Glomerular endothelial cell (primary cell): ENCODE measurements at regions not wholly inside any gene's neighbourhood (a gene's known extent, or its start where the extent isn't known, plus 50 kb on each side); places are given as distances from the start of the nearest gene placed in this dataset.
"Not testable (repeated sequence)": the region's sequence is repeated elsewhere in the genome, so short reads cannot be mapped to it uniquely, and the experiment has no call there.

Source experiments
- DNase-seq: peaks from one replicate; pipeline ENCODE4 v3.0.0-alpha.2; 2011; ENCODE audit warnings: low read depth, low spot score; ENCODE audit errors: extremely low read depth

DNA sequence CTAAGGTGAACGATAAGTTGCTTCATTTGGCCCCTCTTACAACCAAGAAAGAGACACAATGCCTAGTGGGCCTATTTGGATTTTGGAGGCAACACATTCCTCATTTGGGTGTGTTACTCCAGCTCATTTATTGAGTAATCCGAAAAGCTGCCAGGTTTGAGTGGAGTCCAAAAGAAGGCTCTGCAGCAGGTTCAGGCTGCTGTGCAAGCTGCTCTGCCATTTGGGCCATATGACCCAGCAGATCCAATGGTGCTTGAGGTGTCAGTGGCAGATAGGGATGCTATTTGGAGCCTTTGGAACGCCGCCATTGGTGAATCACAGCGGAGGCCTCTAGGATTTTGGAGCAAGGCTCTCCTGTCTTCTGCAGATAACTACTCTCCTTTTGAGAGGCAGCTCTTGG is 176.4 kb downstream of the AKR1D1 start:
- not testable (repeated sequence) for DNase-seq

DNA sequence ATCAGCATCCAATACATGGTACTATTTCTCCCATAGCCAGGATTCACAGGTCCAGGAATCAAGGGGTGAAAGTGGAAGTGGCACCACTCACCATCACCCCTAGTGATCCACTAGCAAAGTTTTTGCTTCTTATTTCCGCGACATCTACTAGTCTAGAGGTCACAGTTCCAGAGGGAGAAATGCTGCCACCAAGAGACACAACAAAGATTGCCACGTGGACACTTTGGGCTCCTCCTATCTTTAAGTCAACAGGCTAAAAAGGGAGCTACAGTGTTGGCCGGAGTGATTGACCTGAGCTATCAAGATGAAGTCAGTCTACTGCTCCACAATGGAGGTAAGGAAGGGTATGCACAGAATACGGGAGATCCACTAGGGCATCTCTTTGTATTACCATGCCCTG is 178.2 kb downstream of the AKR1D1 start:
- DNase-seq, result no peak

DNA sequence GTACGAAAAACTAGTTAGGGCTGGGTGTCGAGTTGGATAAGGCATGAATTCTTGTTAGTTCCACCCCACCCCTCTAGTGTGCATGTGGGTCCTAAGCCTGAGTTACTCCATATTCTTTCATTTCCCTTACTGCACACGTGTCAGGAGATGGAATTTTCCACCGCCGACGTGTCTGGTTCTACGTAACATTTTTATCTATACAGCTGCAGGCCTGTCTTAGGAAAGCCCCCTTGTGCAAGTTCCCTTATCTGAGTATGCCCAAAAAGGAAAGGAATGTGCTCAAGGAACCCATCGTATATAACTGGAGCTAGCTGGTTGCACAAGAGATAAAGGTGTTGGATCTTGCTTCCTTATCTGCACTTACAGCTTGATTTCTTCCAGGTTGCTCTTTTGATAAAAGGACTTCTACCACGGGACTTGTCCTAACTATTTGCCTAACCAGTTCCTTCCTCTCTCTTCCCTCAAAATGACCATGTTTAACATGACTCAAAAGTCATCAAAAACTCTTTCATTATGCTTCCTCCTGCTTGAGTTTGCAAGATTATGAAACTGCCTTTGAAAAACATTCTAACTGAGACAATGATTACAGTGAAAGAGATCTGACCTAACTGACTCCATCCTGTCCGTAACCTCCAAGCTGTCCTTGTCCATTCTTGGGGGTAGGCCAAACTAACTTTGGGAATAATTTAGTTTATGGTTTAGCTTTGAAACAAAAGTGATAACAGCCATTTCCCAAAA is 181.4 kb downstream of the AKR1D1 start:
- DNase-seq, result peak; percentile 79

DNA sequence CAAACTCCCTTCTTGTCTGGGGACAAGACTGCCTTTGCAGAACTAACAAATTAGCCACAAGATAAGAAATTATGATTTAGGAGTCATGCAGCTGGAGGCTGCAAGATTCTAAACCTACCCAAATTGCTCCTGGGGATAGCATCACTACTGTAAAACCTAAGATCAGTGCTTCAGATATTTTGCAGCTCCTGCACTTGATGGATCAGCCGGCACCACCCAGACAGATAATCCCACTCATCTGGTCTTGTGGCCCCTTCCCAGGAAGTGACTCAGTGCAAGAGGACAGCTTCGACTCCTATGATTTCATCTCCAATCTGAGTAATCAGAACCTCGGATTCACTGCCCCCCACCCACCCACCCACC is 181.9 kb downstream of the AKR1D1 start:
- no peak for DNase-seq

DNA sequence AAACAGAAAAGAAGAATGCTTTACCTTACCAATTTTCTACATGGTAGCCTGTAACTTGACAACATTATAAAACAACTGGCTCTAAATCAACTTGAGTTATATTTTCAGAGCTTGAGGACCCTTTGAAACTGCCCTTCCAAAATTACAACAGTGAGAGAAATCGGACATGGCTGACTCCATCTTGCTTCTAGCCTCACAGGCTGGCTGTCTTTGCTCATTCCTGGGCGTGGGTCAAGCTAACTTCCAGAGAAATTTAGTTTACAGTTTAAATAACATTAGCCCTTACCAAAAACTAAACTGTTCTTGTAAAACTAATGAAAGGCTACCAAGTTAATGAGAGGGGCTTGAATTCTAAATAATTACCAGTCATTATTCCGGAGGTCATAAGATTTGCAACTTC is 183.4 kb downstream of the AKR1D1 start:
- DNase-seq, result no peak

DNA sequence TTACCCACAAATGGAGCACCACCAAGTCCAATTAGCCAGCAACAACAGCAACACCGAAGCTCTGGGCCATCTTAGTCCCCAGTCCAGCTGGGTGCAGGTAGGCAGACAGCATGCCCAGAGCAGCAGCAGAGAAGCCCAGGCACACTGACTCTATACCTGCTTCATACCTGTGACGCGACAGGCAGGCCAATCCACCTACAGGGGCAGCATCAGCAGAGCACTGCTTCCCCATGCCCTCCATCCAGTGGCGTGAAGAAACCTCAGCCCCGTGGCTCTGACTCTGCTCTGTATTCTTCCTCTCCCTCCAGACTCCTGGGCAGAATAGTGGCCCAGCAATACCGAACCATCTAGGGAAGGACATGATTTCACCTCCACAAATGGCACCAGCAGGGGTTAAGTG is 191.7 kb downstream of the AKR1D1 start:
- no peak for DNase-seq

DNA sequence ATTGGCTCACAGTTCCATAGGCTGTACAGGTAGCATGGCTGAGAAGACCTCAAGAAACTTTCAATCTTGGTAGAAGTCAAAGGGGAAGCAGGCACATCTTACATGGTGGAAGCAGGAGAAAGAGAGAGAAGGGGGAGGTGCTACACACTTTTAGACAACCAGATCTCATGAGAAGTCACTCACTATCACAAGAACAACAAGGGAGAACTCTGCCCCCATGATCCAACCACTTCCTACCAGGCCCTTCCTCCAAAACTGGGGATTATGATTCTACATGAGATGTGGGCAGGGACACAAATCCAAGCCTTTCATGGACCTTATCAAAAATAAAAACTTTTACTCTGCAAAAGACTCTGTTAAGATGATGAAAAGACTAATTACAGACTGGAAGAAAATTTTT is 183.2 kb upstream of the TRIM24 start:
- DNase-seq, result no peak

DNA sequence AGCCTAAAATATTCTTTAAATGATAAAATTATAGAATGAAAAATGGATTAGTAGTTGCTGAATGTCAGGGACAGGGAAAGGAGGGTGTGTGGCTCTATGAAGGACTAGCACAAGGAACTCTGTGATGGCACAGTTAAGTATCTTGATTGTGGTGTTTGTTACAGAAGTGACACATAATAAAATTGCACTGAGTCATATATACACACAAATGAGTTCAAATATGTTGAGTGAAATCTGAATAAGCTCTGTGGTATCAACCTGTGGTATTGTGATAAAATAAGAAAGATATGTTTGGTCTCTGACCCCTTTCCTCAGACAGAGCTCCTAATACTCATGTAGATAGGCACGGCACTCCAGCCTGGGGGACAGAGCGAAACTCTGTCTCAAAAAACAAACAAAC is 181.5 kb upstream of the TRIM24 start:
- no peak for DNase-seq

DNA sequence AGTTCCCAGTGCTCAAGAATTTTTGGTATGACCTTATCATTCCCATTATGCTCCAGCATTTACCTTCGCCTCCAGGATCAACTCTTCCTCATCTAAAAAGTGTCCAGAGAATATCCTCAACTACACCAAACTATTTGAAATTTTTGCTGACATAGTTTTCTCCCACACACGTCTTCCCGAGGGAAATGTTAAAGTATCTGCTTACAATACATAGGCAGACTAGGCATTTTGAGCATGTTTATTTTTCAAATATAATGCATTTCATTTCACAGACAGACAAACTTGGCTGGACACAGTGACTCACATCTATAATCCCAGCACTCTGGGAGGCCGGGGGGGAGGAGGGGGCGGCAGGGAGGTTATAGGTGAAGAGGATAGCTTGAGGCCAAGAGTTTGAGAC is 177.1 kb upstream of the TRIM24 start:
- no peak for DNase-seq

DNA sequence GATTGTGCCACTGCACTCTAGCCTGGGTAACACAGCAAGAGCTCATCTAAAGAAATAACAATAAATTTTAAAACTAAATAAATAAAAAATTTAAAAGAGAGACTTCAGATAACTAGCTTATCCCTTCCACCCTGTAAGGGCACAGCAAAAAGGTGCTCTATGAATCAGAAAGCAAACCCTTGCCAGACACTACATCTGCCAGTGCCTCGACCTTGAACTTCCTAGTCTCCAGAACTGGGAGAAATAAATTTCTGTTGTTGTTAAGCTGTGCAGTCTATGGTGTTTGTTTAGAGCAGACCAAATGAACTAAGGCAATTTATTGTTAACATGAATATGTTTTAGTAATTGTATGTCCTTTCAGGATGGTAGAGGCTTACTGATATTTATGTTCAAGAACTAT is 174.9 kb upstream of the TRIM24 start:
- no peak for DNase-seq

DNA sequence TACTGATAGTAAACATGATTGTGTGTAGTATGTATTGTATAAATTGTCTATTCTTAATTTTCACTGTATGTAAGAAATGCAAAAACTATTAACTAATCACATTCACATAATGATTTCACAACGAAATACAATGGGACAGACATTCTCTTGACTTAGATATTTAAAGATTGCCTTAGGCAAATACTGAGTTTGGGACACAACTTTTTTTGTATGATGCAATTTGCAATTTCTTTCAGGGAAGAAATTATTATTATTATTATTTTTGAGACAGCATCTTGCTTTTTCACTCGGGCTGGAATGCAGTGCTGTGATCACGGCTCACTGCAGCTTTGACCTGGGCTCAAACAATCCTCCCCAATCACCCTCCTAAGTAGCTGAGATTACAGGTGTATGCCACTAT is 173.2 kb upstream of the TRIM24 start:
- no peak for DNase-seq

DNA sequence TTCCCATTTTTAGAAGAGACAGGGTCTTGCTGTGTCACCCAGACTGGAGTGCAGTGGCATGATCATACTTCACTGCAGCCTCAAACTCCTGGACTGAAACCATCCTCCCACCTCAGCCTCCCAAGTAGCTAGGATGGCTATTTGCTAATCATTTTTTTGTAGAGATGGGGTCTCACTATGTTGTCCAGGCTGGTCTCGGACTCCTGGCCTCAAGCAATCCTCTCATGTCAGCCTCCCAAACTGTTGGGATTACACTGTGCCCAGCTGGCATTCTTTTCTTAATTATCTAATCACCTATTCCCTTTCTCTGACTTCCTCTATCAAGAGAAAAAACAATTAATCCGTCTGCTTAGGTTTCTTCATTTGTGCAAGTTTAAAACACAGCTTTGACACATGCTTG is 172.5 kb upstream of the TRIM24 start:
- no peak for DNase-seq

DNA sequence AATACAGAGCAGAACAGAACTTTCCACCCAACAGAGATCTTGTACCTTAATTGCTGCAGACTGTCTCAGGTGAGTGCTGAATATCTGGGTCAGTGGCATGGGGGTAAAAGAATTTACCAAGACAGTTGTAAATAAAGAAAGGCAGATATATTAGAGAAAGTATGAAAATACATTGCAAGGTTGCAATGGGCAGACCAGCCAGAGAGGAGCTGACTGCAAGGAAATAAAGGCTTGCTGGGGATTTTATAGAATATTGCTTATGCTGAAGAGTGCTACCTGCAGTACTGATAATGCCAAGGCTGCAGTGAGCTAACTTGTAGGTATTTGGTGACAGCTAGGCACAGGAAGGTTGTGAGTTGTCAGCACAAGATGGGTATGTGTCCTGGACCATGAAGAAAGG is 171.0 kb upstream of the TRIM24 start:
- no peak for DNase-seq

DNA sequence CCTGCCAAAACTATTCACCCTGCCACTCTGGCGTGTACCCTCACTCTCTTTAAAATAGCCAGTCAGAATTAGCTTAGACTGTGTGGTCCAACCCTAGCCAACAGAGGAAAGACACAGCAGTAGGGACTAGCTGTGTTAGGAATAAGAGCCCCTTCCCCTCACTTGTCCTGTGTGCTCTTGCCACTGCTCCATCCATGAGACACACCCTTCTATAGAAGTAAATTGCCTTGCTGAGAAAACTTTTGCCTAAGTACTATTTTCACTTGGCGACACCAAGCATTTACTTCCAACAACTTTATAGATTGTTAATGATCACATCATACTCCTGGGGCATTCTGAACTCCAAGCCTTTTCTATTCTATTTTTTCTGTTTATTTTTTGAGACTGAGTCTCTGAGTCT is 170.2 kb upstream of the TRIM24 start:
- DNase-seq, result no peak

DNA sequence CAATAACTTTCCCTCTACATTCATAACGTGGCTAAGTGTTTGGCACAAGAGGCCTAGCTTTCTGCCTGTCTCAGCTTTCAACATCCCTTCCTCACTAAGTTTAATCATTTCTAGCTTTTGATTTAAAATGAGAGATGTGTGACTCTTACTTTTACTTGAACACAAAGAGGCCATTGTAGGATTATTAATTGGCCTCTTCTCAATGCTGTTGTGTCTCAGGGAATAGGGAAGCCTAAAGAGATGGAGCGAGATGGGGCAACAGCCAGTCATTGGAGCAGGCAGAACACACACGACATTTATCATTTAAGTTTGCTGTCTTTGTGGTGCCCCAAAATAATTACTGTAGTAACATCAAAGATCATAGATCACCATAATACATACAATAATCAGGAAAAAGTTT is 167.1 kb upstream of the TRIM24 start:
- no peak for DNase-seq

DNA sequence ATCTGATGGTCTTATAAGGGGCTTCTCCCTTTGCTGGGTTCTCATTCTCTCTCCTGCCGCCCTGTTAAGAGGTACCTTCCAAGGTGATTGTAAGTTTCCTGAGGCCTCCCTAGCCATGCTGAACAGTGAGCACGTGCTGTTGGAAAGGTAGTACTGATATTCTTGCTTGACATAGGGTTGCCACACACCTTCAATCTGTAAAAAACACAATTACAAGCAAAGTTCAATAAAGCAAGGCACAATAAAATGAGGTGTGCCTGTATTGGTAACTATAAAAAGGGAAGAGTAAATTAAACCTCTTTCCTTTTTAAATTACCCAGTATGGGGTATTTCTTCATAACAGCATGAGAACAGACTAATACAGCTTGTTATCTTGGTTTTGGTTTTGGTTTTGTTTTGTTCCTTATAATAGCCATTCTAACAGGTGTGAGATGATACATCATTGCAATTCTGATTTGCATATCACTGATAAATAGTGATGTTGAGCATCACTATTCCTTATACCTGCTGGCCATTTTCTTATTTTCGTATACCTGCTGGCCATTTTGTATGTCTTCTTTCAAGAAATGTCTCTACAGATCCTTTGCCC is 164.9 kb upstream of the TRIM24 start:
- no peak for DNase-seq

DNA sequence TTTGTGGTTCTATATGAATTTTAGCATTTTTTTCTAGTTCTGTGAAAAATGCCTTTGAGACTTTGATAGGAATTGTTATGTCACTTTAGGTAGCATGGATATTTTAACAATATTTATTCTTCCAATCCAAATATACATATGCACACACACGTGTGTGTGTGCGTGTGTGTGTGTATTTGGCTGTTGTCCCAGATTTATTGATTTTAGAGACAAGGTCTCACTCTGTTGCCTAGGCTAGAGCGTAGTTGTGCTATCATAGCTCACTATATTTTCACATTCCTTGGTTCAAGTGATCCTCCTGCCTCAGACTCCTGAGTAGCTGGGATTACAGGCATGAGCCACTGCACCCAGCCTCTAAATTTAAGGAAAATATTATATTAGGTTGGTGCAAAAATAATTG is 162.5 kb upstream of the TRIM24 start:
- DNase-seq, result no peak

DNA sequence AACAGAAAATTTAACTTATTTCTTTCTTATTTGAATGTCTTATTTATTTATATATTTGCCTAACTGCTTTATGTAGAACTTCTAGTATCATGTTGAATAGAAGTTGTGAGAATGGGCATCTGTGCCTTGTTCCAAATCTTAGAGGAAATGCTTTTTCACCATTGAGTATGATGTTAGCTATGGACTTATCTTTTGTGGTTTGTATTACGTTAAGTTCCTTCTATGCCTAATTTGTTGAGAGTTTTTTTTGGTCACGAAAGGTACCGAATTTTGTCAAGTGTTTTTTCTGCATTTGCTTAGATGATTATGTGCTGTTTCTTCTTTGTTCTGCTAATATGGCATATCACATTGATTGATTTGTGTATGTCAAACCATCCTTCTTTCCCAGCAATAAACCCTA is 161.0 kb upstream of the TRIM24 start:
- no peak for DNase-seq

DNA sequence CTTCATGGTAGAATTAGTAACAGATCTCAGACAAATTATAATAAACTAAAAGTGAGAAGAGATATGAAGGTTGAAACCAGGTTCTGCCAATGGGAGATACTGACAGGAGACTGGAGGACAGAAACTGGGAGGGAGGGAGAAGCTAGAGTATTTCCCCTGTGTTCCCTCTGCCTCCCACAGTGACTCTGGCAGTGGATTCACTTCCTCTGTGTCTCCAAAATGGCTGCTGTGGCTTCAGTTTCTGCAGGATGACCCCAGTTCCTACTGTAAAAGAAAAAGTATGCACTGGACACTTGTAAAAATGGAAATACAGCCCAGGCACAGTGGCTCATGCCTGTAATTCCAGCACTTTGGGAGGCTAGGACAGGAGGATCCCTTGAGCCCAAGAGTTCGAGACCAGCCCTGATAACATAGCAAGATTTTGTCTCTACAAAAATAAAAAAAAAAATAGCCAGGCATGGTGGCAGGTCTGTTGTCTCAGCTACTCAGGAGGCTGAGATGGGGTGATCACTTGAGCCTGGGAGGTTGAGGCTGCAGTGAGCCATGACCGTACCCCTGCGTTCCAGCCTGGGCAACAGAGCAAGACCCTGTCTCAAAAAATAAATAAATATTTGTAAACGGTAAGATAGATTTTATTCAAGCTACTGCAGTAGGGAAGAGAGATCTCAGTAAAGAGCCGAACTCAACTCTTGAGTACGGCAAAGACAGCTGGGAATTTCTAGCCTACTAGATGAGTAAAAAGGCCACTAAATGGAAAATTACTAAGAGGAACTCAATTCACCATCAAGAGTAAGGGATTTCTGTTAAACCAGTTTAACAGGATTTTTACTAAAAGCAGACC is 156.6 kb upstream of the TRIM24 start:
- no peak for DNase-seq

DNA sequence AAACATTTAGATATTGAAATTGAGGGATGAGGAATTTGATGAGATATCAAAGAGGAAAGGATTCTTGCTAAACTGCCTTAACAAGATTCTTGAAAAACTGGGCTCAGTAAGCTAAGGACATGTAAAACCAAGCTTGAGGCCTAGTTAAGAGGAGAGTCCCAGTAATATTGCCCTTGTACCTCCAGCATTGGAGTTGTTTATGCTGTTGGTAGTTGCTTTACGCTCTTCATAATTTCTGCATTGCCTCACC is 156.1 kb upstream of the TRIM24 start:
- DNase-seq, result no peak

DNA sequence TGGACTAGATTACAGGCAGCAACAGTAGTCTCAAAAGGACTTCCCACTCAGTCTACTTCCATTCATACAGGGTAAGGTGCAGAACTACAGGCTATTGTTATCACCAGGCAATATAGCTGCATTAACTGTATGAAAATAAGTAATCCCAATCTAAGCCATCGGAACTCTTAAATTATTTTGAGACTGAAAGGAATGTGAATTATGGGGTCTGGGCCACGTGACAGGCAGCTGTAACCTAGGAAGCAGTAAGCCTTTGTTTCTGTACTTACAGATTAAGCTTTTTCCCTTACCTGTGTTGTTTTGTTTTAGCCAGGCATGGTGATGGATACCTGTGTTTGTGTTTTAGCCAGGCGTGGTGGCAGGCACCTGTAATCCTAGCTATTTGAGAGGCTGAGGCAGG is 152.4 kb upstream of the TRIM24 start:
- no peak for DNase-seq

DNA sequence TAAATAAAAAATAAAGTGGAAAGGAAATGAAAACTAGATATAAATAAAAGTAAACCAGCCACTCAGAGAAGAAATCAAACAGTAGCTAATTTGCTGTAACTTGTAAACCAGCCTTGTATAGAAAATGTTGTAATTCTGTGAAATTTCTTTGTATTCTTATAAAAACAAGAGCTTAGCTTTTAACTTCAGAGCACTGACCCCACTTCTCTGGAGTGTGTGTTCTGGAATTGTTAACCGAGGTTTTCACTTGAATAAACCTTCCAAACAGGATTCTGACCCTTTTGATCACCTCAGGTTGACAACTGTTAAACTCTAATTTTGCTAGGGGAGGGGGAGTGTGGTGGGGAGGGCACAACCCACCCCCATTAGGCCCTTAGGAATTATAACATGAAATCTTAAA is 151.9 kb upstream of the TRIM24 start:
- DNase-seq, result no peak
